HG02763 (cell line): ENCODE measurements at regions not wholly inside any gene's neighbourhood (a gene's known extent, or its start where the extent isn't known, plus 50 kb on each side); places are given as distances from the start of the nearest gene placed in this dataset.

ENCODE experiments used
- ATAC-seq: cut with Tn5 transposase; IDR thresholded peaks from one replicate; pipeline ENCODE4 v1.9.1; 2021; ENCODE audit warnings: mild to moderate bottlenecking, moderate library complexity; ENCODE audit not compliant: unreplicated experiment

DNA sequence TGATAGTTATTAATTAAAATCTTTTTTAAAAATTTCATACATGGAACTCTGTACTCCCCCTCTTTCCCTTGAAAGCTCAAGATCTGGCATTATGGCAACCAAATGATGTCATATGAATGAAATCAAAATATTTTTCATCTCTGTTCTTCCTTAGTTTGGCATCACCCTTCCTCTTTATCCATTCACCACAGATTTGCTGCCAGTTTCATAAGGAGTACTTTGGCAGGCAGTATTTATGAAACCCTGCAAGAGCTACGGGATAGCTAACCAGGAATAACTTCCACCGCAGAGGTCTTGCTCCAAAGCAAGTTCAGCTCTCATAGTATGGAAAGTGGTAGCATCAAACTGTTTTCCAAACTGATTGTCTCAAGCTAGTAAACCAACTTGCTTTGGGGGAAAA is 113.9 kb upstream of the DOK5 start:
- no peak for ATAC-seq

DNA sequence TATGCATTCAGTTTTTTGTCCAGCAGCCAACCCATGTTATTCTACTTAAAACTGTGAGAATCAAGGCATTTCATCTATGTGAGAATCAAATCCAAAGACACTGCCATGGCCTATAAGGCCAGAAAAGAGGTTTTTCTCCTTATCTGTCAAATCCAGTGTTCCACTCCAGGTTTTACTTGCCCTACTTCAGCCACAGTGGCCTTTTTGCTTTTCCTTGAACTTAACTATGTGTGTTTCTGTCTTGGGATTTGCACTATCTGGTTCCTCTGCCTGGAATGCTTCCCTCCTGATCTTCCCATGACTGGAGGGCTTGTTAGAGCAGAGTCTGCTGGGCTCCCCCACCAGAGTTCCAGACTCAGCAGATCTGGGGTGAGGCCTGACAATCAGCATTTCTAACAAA is 113.1 kb upstream of the DOK5 start:
- ATAC-seq, result no peak

DNA sequence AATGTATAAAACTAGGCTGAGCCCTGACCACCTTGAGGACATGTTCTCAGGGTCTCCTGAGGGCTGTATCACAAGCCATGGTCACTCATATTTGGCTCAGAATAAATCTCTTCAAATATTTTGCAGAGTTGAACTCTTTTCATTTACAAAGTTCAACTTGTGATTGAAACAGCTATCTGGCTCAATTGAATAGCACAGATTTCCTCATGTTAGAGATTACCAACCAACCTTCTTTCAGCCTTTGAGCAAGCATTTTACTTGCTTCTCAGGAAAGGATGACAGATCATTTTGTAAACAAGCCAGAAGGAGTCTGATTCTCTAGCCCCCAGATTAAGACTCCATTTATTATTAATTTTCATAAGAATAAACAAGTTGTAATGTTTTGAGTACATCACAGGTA is 111.0 kb upstream of the DOK5 start:
- ATAC-seq, result no peak

DNA sequence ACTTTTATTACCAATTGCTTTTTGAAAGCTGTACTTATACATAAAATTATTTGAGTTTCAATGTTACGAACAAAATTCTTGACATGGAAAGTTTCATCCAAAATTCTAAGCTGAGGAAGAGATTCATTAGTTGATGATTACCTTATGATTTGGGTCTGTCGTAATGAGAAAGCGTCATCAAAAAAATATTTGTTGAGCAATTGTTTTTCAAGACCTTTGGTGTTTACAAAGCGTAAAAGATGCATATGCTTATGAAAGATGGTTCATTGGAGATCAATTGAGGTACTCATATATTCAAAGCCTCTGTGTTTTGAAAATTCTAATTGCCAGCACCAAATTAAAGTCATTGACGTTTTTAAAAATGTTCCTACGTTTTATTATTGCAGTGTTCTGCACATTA is 110.5 kb upstream of the DOK5 start:
- ATAC-seq, result no peak

DNA sequence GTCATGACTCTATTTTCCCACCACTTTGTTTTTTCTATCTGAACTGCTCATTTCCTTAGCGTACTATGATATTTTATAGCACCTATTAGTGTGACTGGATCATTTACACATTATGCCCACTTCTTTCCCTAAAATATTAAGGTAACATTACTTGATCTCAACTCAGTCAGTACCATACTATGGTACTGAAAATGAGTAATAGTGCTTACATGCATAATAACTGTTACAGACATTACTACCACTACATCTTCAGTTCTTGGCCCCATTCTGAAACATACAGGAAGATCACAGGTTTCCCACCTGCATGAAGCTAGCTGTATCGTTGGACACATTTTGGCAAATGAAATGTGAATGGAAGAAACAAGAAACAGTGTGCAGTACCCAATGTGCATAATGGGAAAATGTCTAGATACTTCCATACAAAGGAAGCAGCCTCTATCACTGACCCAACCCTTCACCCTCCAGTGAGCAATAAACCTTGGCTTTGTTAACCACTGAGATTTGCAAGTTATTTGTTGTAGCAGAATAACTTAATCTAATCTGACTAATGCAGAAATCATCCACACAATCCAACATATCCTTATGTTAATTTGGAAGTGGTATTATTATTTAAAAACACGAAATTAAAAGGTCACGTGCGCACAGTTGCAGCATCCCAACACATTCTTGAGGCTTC is 108.6 kb upstream of the DOK5 start:
- ATAC-seq, result no peak

DNA sequence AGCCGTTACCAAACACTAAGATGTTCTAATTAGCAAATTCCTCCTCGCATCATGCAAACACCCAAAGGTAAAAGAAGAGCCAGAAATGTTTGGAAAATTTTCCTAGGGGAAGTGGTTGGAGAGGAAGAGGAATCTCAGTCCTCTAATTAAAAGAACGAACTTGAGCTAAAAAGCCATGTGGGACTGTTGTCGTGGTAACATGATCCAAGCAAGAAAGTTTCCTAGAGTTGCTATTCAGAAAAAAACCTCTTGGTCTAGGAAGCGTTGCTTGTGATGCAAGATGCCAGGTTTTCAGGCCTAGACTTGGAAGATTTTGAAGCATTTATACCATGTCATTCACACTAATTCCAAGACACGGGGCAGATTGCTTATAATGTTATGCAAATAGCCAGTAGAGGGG is 106.8 kb upstream of the DOK5 start:
- ATAC-seq, result no peak

GRCh38 chr20:54372313-54372712 is 103.1 kb upstream of the DOK5 start:
- ATAC-seq, result no peak

GRCh38 chr20:54377992-54378773 is 97.2 kb upstream of the DOK5 start:
- ATAC-seq, result no peak

- ATAC-seq, result no peak
Measured at GRCh38 chr20:54379893-54380584, 95.4 kb upstream of the DOK5 start.

DNA sequence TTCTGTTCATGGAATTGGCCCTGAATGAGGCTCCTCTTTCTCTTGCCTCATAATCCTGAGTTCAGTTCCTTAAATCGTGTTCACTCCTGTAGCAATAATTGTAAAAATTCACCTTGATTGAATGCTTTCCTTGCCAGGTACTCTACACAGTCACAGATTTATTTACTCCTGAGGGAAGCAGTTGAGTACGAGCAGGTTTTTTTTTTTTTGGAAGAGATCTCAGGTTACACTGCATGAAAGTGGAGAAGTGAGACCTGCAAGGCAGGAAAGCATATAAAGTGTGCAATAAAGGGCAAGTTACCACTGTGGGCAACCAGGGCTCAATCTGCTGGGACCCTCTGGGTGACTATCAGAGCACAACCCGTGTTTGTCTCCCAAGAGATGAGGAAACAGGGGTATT is 93.0 kb upstream of the DOK5 start:
- no peak for ATAC-seq

DNA sequence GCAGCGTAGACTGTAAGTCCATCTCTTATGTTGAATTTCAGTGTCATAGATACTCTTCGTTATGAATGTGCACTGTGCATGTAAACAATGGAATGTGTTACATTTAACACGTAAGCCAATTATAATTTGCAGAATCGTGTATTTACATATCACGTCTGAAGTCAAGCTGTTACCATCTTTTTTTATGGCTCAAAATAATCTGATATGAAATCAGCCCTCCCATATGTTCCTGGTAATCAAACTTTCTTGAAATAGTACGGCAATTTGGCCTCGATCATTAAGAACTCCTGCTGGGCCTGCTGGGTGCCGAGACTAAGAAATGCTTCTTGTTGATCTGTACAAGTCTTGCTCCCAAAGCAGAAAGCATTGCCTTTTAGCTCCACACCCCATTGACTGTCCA is 89.6 kb upstream of the DOK5 start:
- no peak for ATAC-seq

GRCh38 chr20:54389596-54390280 is 85.7 kb upstream of the DOK5 start:
- no peak for ATAC-seq

- no peak for ATAC-seq
Measured at GRCh38 chr20:54397292-54398140, 77.9 kb upstream of the DOK5 start.

DNA sequence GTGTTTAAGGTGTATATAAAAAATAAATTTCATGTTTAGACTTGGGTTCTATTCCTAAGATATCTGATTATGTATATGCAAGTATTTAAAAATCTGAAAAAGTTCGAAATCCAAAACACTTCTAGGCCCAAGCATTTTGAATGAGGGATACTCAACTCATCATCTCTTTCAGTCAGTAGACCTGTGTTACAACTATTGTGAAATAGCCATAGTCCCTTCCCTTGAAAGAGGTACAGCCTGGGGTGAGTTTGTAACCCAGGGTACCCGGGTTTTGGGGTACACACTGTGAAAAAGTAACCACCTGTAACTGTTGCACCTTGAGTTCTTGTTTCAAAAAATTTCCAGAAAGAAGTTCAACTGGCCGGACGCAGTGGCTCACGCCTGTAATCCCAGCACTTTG is 76.6 kb upstream of the DOK5 start:
- no peak for ATAC-seq

GRCh38 chr20:54405540-54405939 is 69.9 kb upstream of the DOK5 start:
- ATAC-seq, result no peak

DNA sequence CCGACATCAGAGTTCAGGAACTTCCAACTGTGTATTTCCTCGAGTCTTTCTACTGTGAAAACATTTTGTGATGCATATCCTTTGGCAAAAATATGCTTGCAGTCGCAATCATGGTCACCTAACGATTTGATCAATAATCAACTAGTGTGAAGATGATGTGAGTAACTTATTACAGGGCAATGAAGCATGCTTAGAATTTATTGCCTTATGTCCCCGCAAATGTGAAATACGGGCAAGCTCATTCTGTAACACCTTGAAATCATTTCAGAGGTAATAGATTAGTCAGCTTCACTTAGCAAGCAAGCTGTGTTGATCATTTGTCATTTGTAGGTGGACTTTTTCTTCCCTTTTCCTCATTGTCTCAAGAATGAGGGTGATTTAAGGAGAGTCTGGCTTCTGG is 67.9 kb upstream of the DOK5 start:
- no peak for ATAC-seq

DNA sequence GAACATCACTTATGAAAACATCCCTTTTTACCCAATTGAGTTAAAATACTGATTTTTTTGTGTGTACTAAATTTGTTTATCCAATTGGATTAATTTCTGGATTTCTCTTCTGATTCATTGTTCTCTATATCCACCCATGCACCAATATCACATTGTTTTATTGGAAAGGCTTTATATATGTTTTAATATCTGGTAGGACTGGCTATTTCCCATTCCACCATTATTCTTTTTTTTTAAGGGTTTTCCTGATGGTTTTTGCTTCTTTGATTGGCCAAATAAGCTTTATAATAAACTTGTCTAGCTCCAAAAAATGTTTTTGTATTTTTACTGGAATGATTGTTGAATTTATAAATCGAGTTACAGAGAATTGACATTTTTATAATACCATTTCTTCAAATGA is 59.4 kb upstream of the DOK5 start:
- no peak for ATAC-seq

GRCh38 chr20:54416770-54417169 is 58.6 kb upstream of the DOK5 start:
- no peak for ATAC-seq

DNA sequence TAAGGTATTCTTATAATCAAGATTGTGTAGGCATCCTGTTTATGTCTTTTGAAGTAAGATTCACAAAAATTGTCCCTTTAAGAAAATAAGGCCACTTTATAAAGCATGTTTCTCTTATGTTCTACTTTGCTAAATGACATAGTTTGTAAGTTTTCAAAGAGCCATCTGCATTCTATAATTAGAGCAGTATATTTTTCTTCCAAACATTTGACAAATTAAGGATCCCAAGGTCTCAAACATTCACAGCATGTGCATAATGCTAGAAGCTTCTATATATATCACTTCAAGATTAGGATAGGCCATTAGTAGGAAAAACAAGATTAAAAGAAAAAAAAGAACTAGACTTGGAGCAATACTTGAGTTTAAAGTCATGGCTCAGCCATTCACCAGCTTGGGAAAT is 55.9 kb upstream of the DOK5 start:
- no peak for ATAC-seq
